AG04450 (cell line): ENCODE measurements at regions not wholly inside any gene's neighbourhood (a gene's known extent, or its start where the extent isn't known, plus 50 kb on each side); places are given as distances from the start of the nearest gene placed in this dataset.

ENCODE experiments used
- CTCF ChIA-PET: fragments of 300-600, 350-600 bp; formaldehyde crosslinking; extraction: SDS; loops from one replicate; lab custom pipeline; 2022; ENCODE audit warnings: antibody characterized with exemption, inconsistent platforms; lab: Charles Lee
- POLR2A ChIA-PET: fragments of 350-600 bp; formaldehyde crosslinking; extraction: SDS; loops from one replicate; lab custom pipeline; 2021; ENCODE audit warnings: antibody characterized with exemption, inconsistent platforms; lab: Yijun Ruan, JAX
- DNase-seq: peaks from one replicate; pipeline ENCODE4 v3.0.0-alpha.2; 2011; ENCODE audit warnings: low read depth, low spot score
- H3K27ac ChIP-seq: one replicate; pipeline ENCODE4 v1.5.1; 2012; ENCODE audit warnings: low read depth, low read length, control low read depth
- H3K27me3 ChIP-seq: one replicate; pipeline ENCODE4 v1.6.0; 2012; ENCODE audit warnings: low read length; ENCODE audit not compliant: control insufficient read depth, insufficient read depth
- H3K4me3 ChIP-seq: 2 replicates; pipeline ENCODE4 v1.5.1; 2011; ENCODE audit warnings: mild to moderate bottlenecking, low read depth, low read length, control low read depth
- H3K9me3 ChIP-seq: 2 replicates; pipeline ENCODE4 v1.5.1; 2012; ENCODE audit warnings: low read length; ENCODE audit not compliant: control insufficient read depth, insufficient read depth
- TF ChIP-seq, protein P1 (sequence below): IDR thresholded peaks from 2 replicates; pipeline ENCODE4 v1.5.1; 2011; ENCODE audit warnings: low read depth, low read length, control low read depth, inconsistent platforms

- POLR2A ChIA-PET, result interaction anchor here (0.6 kb wide), 1 partner anchor 62 kb away, joined by 3 read pairs; no protein-coding TSS in a partner anchor
- H3K9me3 ChIP-seq, result no peaks in the 10 kb centered on the region; the same call in 1 of the 2 replicates
- DNase-seq, result no peak
- H3K4me3 ChIP-seq, result no peak overlapping the region
- H3K27ac ChIP-seq, result no peak overlapping the region
- TF ChIP-seq, protein P1, sequence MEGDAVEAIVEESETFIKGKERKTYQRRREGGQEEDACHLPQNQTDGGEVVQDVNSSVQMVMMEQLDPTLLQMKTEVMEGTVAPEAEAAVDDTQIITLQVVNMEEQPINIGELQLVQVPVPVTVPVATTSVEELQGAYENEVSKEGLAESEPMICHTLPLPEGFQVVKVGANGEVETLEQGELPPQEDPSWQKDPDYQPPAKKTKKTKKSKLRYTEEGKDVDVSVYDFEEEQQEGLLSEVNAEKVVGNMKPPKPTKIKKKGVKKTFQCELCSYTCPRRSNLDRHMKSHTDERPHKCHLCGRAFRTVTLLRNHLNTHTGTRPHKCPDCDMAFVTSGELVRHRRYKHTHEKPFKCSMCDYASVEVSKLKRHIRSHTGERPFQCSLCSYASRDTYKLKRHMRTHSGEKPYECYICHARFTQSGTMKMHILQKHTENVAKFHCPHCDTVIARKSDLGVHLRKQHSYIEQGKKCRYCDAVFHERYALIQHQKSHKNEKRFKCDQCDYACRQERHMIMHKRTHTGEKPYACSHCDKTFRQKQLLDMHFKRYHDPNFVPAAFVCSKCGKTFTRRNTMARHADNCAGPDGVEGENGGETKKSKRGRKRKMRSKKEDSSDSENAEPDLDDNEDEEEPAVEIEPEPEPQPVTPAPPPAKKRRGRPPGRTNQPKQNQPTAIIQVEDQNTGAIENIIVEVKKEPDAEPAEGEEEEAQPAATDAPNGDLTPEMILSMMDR, result no peak
- peaks cover 10% of the 10 kb centered on the region for H3K27me3 ChIP-seq
- CTCF ChIA-PET, result interaction anchor here (0.6 to 1.4 kb wide), 4 partner anchors 12 to 1413 kb away, joined by 3 to 5 read pairs (median 4); no protein-coding TSS in a partner anchor
These were observed 113.8 kb upstream of the SMURF2 start for GRCh38 chr17:64775701-64776570.

GRCh38 chr17:64774888-64775540, 112.9 kb upstream of the SMURF2 start:
- Histone ChIP-seq H3K9me3 (no peaks in the 10 kb centered on the region; the same call in 1 of the 2 replicates), H3K27me3 (peaks cover 7% of the 10 kb centered on the region), H3K4me3 (no peak overlapping the region), H3K27ac (no peak overlapping the region)
- POLR2A ChIA-PET, result interaction anchor here (0.6 kb wide), 1 partner anchor 63 kb away, joined by 3 read pairs; no protein-coding TSS in a partner anchor
- TF ChIP-seq, protein P1, result no peak
- DNase-seq, result no peak
- CTCF ChIA-PET, result interaction anchor here (0.6 to 1.4 kb wide), 3 partner anchors 23 to 99 kb away, joined by 4 to 6 read pairs (median 5); no protein-coding TSS in a partner anchor

- Histone ChIP-seq H3K27ac (no peak overlapping the region), H3K27me3 (no peaks in the 10 kb centered on the region), H3K4me3 (no peak overlapping the region), H3K9me3 (no peaks in the 10 kb centered on the region; the same call in 1 of the 2 replicates)
- TF ChIP-seq, protein P1, result peak; percentile 66
- DNase-seq, result peak; percentile 18
- POLR2A ChIA-PET, result no interaction called here
- CTCF ChIA-PET, result interaction anchor here (0.6 to 1.2 kb wide), 2 partner anchors 23 to 26 kb away, joined by 4 to 6 read pairs; no protein-coding TSS in a partner anchor
These were observed 112.0 kb upstream of the SMURF2 start for GRCh38 chr17:64773836-64774761.

GRCh38 chr17:64773386-64773835, 111.3 kb upstream of the SMURF2 start:
- CTCF ChIA-PET, result no interaction called here

More at GRCh38 chr17:64773386-64773835, 111.3 kb upstream of the SMURF2 start:
- no peaks in the 10 kb centered on the region for H3K27me3 ChIP-seq
- POLR2A ChIA-PET, result no interaction called here
- H3K27ac ChIP-seq, result no peak overlapping the region
- no peaks in the 10 kb centered on the region for H3K9me3 ChIP-seq
- no peak for DNase-seq
- H3K4me3 ChIP-seq, result no peak overlapping the region
- TF ChIP-seq, protein P1, result no peak
